HG02840 (cell line): ENCODE measurements at regions not wholly inside any gene's neighbourhood (a gene's known extent, or its start where the extent isn't known, plus 50 kb on each side); places are given as distances from the start of the nearest gene placed in this dataset.

Source experiments
- ATAC-seq: cut with Tn5 transposase; IDR thresholded peaks from one replicate; pipeline ENCODE4 v1.9.1; 2021; ENCODE audit warnings: mild to moderate bottlenecking, moderate library complexity, moderate number of reproducible peaks; ENCODE audit not compliant: unreplicated experiment, low FRiP score

DNA sequence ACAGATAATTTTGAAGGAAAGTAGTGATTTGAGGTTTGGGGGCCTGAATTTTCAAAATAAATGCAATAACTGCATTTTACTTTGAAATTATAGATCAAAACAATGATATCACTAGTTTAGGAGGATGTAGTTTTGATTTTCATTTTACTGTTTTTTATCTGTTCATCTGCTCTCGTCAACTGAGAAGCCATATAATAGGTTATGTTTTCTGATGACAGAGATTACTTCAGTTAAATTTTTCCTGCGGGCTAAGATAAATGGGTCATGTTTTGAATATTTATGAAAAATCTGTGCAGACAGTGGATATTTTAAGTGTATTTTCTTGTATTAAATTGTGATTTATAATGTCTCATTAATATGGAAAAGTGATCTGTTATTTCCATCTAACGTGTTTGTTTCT lies 573.4 kb downstream of the CPS1 start:
- no peak for ATAC-seq

DNA sequence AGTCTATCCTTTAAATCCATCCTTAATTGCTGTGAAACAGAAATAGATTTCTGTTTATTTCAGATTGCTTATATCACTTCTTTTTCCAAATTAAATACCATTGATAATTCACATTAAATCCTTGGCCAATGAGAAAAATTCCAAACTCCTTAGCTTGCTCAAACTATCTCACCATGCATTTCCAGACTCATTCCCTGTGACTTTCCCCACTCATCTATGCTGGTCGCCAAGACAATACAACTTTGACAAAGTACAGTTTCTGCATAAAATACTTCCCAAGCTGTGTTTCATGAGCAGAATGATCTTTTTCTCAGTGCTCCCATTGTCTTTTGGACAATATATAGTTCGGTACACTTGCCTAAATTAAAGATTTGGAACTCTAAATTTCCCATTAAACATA lies 575.6 kb downstream of the CPS1 start:
- ATAC-seq, result no peak

DNA sequence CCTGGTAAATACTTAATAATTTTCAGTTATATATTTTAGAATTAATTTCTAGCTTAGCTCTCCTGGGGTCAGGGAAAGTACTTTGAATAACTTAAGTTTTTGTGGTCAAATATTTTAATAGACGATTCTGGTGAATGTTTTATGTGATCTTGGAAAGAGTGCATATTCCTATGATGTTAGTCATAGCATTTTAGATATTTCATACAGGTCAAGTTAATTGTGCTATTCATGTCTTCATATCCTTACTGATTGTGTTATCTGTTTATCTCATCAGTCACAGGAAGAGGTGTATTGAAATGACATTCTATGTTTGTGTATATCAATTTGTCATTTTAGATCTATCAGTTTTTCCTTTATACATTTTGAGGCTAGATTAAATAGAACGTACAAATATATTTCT lies 576.2 kb downstream of the CPS1 start:
- ATAC-seq, result no peak

DNA sequence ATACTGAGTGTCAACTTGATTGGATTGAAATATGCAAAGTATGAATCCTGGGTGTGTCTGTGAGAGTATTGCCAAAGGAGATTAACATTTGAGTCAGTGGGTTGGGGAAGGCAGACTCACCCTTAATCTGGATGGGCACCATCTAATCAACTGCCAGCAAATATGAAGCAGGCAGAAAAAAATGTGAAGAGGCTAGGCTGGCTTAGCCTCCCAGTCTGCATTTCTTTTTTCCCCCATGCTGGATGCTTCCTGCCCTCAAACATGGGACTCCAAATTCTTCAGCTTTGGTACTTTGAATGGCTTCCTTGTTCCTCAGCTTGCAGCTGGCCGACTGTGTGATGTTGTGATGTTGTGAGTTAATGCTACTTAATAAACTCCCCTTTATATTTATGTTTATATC lies 577.4 kb downstream of the CPS1 start:
- no peak for ATAC-seq

DNA sequence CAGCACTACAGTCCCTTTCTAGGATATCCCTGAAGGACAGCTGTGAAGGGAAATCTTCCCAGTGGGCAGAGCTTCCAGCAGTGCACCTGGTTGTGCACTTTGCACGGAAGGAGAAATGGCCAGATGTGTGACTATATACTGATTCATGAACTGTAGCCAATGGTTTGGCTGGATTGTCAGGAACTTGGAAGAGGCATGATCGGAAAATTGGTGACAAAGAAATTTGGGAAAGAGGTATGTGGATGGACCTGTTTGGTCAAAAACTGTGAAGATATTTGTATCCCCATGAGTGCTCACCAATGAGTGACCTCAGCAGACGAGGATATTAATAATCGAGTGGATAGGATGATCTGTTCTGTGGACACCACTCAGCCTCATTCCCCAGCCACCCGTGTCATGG lies 582.2 kb downstream of the CPS1 start:
- no peak for ATAC-seq

DNA sequence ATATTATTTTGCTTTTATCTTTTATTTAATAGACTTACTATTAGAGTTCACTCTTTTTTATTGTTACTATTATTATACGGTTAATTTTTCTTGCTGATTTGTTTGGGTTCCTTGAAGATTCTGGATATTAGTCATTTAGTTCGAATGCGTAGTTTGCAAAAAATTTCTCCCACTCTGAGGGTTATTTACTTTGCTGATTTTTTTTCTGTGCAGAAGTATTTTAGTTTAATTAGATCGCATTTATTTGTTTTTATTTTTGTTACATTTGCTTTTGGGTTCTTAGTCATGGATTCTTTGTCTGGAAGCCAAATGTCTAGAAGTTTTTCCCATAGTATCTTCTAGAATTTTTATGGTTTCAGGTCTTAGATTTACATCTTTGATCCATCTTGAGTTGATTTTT lies 585.2 kb downstream of the CPS1 start:
- ATAC-seq, result no peak

DNA sequence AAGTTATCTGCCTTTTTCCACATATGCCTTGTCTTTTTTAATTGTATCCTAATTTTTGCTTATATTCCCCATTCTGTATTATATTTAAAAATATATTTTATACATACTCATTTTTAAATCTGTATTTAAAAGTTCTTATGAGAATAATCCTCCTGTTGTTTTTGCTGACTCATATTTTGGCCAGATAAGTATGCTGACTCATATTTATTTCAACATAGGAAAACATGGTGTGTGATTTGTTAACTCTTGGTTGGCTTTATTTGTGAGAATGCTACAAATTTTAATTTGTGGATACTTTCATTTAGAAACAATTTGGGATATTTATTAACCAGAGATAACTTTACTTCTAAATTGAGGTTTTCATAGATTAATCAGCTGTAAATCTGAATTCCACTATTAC lies 587.7 kb downstream of the CPS1 start:
- ATAC-seq, result no peak

DNA sequence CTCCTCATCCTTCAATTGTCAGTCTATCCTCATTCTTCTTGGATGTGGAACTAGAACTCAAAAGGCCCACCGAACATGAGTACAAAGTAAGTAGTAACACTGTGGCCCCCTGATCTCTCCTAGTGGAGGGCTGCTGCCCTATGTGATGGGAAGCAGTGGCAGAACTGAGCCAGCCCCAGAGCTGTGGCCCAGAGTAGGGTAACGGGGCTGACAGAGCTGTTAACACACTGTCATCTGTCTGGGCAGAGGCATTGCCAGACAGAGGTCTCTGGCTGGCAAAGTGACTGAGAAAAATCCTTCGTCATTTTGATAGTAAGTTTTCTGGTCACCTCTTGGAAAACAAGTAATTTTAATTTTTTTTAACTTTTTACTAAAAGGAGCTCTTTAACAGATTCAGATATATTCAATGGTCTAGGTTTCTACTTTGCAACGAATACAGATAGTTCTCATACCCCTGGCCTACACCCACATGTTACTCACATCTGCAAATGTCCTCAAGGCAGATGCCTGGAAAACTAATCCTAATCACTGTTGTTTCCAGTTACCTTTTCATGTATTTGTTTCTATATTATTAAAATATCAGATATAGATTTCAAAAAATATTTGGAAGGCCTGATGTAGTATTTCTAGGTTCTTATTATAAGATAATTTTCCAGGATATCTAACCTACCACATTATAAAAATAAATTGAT lies 588.7 kb downstream of the CPS1 start:
- no peak for ATAC-seq

DNA sequence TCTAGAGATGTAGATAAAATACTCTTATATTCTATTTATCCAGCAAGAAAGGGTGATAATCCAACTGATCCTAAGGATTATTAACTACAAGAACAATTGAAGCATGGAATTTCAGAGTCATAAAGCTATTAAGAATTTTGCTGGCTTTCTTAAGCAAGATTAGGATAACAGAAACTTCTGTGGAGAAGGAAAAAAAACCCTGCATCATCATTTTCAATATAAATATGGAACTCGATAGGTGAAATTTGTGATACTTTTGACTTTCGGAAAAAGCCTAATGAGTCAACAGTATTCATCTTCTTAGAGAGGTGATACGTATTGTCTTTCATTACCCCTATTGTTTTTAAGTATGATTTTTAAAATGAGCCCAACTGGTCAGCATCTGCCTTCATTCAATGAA lies 593.3 kb downstream of the CPS1 start:
- ATAC-seq, result no peak

DNA sequence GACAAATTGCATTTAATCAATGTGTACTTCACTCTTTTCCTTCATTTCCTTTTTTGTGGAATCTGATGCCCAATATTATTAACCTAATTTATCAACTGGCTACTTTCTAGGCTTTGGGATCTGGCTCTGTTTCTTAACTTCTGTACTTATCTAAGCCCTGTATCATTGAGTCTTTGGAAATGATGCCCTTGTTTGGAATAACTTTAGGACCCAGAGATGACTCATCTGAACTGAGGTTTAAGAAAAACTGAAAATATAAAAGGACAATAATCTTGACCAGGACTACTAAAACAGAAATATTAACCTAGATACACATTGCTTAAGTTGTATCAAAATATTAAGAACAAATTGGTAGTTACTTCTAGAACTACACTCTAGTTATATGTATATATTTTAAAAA lies 600.8 kb downstream of the CPS1 start:
- no peak for ATAC-seq

DNA sequence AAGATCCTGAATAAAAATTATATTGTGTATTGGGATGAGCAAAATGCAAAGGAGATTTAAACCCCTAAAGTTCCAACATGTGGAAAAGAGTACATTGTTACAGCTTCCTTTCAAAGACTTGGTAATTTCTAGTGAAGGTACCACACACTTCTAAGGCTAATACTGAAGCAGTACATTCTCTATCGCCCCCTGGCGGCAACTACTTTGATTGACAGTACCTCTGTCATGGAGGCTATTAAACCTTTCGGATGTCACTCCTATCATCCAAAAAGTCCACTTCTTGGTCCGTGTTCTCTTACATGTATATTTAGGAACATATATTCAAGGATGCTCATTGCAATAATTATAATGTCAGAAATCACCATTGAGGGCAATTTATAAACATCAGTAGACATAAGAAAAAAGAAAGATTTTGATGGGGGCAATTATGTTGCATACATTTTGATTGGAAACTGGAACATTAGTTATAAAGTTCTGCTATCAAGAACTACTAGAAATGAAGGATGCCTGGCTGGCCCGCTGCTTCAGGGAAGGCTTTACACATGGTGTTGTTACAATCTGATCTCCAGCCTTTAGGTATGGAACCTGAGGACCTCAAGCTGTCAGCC lies 601.6 kb downstream of the CPS1 start:
- peak; percentile 94 for ATAC-seq

DNA sequence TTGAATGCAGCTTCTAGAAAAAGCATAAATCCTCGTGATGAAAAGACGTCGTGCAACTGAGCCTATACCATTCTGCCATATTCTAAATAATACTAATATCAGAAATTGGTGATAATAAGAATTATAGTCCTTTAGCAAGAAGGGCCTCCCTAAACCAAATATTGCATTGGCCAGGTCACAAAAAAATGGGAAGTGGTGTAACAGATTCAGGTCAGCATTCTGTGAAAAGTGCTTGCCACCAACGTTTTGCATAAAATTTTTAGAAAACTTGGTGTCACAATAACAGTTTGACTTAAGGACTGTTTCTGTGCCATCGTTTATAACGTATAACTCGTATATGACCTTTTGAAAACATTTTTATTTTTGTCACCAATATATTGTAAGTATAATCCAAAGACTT lies 603.6 kb downstream of the CPS1 start:
- no peak for ATAC-seq

DNA sequence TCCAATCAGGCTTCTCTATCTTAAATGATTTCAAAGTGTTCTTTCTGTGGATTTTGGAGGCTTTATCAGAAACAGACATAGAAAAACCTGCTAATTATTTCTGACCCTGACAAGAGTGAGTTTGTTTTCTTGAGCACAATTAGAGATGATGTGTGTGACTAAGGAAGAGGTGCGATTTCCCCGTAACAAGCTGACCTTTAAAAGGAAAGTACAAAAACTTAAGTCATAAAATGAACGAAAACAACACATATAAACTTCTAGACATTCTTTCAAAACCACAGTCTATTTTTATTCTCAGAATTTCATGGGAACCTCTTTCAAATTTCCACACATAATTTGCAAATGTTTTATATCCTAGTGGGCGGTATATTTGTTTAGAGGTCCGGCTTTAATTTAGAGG lies 604.8 kb downstream of the CPS1 start:
- ATAC-seq, result no peak

DNA sequence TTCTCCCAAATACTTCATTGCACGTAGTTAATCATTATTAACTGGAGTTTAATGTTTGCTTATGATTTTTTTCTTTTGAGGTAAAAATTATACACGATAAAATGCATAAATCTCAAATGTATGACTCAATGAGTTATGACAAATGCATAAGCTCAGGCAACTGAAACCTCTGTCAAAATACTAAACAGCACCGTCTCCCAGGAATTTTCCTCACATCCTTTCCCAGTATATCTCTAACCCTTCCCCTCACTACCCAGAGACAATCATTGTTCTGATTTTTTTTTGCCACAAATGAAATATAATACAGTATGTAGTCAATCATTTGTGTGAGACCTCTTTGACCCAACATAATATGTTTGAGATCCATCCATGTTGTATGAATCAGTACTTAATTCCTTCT lies 606.5 kb downstream of the CPS1 start:
- ATAC-seq, result no peak

DNA sequence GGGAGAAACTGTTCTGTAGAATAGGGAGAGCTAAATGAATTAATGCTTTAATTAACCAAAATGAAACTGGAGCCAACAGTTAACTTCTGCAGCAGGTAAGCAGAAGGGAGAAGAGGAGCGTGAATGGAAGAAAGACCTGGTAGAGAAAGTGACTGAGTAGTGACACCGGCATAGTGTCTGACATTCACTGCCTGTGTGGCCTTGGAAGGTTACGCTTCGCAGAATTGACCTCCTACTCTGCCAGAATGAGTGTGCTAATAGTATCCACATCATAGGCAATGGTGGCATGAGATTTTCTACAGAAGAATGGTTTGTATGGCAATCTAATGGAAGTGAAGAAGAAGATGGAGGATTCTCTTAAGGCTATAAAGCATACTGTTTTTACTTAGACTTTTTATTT lies 614.4 kb downstream of the CPS1 start:
- no peak for ATAC-seq

DNA sequence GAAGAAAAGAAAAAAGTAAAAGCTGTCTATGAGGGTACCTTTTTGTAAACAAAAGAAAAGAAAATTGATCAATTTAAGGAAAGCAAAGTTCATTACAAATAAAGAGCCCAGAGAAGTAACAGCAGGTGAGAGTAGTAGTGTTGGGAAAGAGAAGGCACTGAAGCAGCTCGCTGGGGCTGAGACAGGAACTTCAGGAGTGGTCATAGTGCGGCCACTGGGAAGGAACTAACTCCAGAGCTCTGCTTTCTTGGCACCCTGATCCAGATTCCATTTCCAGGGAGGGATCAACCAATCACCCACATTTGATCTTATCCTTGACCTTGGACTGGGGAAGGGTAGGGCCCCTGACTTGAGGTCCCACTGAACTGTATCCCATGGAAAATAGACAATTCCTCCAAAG lies 617.6 kb downstream of the CPS1 start:
- no peak for ATAC-seq

DNA sequence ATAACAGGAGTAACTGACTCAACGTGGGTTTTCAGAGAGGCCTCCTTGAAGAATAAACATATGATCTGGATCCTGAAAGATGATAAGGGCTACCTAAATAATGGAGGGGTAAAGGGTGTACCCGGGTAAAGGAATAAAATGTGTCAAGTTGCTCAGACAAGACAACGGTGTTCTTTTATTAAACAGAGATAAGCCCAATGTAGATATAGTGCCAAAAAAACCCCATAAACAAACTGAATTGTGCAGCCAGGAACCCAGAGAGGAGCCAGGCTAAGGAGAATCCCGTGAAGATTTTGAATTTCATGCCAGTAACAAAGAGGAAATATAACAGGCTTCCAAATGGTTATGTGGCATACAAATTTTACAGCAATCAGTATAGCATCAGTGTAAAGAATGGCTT lies 618.2 kb downstream of the CPS1 start:
- no peak for ATAC-seq

DNA sequence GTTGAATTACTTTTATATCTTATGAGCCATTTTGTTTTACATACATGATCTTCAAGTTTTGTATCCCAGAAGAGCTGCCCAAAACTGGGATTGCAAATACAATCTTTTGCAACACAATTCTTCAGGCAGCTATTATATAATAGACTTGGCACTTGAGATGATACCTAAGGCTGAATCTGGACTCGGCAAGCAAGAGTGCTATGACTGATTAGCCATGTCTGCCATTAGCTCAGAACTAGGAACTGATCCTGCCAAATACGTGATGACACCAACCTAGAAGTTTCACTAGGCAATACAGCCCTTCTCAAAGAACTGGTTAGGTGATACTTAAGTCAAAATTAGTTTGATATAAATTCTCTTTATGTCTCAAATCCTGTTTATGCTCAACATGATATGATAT lies 619.6 kb downstream of the CPS1 start:
- no peak for ATAC-seq

DNA sequence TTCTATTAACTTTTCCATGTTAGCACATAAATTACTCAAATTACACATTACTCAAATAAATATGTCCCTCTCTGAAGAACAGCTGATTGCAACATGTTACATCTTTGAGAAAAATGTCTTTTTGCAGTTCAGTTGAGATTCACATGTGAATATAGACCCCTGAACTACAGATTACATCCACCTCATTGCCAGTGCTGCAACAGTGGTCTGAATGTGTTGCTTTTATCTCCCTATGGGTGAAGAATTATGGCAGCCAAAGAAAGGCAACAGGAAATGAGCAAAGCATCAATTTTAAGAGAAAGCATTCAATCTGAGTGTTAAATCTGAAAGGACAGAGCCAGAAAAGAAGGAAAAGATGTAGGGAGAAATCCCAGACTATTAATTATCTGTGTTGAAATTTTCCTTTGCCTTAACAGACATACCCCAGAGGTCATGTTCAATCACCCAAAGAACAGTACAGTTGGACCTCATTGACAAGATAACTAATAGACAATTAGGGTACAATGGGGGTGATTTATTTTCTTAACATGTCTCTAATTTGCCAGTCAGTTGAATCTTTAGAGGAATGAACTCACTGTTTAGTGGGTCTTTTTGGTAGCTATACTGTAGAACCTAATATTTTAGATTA lies 620.2 kb downstream of the CPS1 start:
- ATAC-seq, result no peak

DNA sequence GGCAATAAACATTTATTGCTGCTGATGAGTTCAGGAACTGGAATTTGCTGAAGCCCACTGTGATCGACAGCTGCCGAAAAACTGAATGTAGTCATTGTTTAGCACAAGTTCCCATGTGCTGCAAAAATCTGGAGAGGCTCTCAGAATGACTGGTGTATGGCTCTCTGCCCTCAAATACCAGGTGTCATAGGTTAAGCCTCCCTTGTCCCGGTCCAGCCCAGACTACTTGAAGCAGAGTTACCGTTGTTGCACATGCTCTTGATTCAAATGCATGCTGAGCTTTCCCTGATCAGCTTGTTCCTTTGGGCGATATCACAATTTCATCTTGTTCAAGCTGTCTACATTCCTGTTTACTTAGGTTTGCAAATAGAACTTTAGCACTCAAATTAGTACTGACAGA lies 625.2 kb downstream of the CPS1 start:
- ATAC-seq, result no peak

DNA sequence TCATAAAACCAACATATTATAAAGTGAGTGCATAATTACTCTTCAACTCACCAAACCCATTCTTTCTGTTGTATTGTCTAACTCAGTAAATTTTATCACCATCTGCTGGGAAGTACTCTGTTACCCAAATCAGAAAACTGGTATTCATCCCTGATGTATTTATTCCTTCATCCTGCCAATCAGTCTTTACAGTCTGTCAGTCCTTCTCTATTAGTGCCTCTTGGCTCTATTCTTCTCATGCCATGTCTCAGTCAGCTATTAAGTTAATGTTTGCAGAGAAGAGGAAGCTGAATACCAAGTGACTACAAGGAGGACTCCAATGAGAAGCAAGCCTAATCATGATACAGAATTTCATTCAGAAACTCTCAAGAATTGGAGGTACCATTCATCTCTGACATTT lies 631.2 kb downstream of the CPS1 start:
- ATAC-seq, result no peak

DNA sequence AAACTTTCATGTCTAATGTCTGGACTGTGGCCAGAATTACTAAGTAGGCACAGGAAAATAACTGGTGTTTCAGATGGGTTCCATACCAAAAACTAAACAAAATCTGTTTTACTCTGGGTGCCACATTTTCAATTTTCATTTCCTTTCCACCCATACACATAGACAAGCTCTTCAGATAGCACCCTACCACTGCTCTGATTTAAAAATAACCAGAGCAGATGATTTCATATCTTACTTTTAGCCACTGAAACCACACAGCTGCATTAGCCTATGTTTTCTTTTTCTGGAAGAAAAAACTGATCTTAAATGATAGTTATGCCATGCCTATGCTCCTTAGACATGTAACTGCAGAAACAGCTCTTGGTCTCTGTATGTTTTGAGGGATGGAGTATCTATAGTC lies 647.6 kb downstream of the CPS1 start:
- no peak for ATAC-seq
